ENCODE measurements at regions not wholly inside any gene's neighbourhood (a gene's known extent, or its start where the extent isn't known, plus 50 kb on each side); places are given as distances from the start of the nearest gene placed in this dataset.

- intact Hi-C loops (cut with DNase I) = no loop called here
- Histone ChIP-seq H3K36me3 (no peaks in the 10 kb centered on the region), H3K9me3 (no peaks in the 10 kb centered on the region), H3K27ac (no peak overlapping the region), H3K4me1 (peaks cover 3 to 9% (median 4%) of the 10 kb centered on the region in 3 donors), H3K27me3 (no peaks in the 10 kb centered on the region), H3K4me3 (no peak overlapping the region)
- no peak for DNase-seq
- 22 to 38% methylated on average over 6 of the region's 6 CpGs for WGBS, 2 donors
- TF ChIP-seq, protein P1, sequence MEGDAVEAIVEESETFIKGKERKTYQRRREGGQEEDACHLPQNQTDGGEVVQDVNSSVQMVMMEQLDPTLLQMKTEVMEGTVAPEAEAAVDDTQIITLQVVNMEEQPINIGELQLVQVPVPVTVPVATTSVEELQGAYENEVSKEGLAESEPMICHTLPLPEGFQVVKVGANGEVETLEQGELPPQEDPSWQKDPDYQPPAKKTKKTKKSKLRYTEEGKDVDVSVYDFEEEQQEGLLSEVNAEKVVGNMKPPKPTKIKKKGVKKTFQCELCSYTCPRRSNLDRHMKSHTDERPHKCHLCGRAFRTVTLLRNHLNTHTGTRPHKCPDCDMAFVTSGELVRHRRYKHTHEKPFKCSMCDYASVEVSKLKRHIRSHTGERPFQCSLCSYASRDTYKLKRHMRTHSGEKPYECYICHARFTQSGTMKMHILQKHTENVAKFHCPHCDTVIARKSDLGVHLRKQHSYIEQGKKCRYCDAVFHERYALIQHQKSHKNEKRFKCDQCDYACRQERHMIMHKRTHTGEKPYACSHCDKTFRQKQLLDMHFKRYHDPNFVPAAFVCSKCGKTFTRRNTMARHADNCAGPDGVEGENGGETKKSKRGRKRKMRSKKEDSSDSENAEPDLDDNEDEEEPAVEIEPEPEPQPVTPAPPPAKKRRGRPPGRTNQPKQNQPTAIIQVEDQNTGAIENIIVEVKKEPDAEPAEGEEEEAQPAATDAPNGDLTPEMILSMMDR (IDR thresholded peaks at IDR 0.05) = no peak
- no peak for TF ChIP-seq POLR2A (IDR thresholded peaks at IDR 0.05)
Measured at GRCh38 chr6:159490298-159490937, 202.6 kb downstream of the SOD2 start.

DNA sequence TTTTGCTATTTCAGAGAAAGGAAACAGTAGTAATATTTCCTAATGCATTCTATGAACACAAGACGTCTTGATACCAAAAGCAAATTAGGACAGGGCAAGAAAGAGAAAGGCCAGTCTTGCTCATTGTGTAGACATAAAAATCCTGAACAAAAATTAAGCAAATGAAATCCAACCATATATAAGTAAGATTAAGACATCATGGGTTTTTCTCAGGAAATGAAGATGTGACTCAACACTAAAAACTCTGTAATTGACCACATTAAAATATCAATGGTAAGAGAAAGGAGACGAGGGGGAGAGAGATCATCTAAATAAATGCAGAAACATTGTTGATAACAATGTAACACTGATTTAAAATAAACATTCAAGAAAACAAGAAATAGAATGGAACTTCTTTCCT is 205.4 kb downstream of the SOD2 start:
- intact Hi-C loops (cut with DNase I) = no loop called here
- Histone ChIP-seq H3K4me1 (peaks cover 3 to 9% (median 4%) of the 10 kb centered on the region in 3 donors), H3K4me3 (no peak overlapping the region), H3K9me3 (no peaks in the 10 kb centered on the region), H3K27me3 (no peaks in the 10 kb centered on the region), H3K36me3 (no peaks in the 10 kb centered on the region), H3K27ac (no peak overlapping the region)
- TF ChIP-seq, protein P1 (IDR thresholded peaks at IDR 0.05) = no peak
- no peak for TF ChIP-seq POLR2A (IDR thresholded peaks at IDR 0.05)
- WGBS, 2 donors = 42 to 54% methylated on average over 2 of the region's 2 CpGs
- no peak for DNase-seq

DNA sequence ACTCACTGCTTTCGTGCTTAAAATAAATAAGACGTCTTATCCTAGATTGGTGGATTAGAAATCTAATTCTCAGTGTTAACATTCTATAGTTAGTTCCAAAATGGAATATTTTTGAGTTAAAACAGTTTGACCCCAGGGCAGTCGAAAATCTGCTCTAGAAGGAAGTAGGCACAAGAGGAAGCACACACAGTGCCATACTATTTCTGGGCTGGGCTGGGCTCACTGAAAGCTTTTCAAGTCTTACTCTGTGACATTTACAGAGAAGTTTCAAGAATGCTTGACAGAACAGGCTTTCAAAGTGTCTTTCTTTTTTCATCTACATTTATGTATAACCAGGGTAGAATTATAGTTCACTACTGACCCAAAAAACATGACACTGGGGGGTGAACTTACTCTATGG is 209.8 kb downstream of the SOD2 start:
- Histone ChIP-seq H3K4me3 (no peak overlapping the region), H3K36me3 (no peaks in the 10 kb centered on the region), H3K27ac (no peak overlapping the region), H3K9me3 (no peaks in the 10 kb centered on the region), H3K4me1 (no peaks in the 10 kb centered on the region), H3K27me3 (no peaks in the 10 kb centered on the region)
- 59% methylated on average over 3 of the region's 3 CpGs for WGBS, 2 donors
- no peak for DNase-seq
- TF ChIP-seq, protein P1 (IDR thresholded peaks at IDR 0.05) = no peak
- TF ChIP-seq POLR2A (IDR thresholded peaks at IDR 0.05) = no peak
- intact Hi-C loops (cut with DNase I) = no loop called here

DNA sequence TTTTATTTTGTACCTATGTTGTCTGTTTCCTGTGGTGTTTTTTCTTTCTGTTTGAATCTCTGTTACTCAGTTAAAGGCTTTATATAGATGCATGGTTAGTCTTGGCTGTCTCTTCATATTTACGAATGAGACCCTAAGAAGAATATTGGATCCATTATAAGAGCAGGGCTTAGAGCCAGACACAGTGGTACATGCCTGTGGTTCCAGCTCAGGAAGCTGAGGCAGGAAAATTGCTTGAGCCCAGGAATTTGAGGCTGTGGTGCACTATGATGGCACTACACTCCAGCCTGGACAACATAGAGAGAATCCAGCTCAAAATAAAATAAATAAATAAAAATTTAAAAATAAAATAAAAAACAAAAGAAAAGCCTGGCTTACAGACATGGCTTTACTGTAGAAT is 211.1 kb downstream of the SOD2 start:
- Histone ChIP-seq H3K4me1 (no peaks in the 10 kb centered on the region), H3K36me3 (no peaks in the 10 kb centered on the region), H3K9me3 (no peaks in the 10 kb centered on the region), H3K4me3 (no peak overlapping the region), H3K27me3 (no peaks in the 10 kb centered on the region), H3K27ac (no peak overlapping the region)
- DNase-seq = no peak
- intact Hi-C loops (cut with DNase I) = no loop called here
- TF ChIP-seq, protein P1 (IDR thresholded peaks at IDR 0.05) = no peak
- TF ChIP-seq POLR2A (IDR thresholded peaks at IDR 0.05) = no peak
- 88 to 100% methylated on average over 1 of the region's 1 CpG for WGBS, 2 donors

DNA sequence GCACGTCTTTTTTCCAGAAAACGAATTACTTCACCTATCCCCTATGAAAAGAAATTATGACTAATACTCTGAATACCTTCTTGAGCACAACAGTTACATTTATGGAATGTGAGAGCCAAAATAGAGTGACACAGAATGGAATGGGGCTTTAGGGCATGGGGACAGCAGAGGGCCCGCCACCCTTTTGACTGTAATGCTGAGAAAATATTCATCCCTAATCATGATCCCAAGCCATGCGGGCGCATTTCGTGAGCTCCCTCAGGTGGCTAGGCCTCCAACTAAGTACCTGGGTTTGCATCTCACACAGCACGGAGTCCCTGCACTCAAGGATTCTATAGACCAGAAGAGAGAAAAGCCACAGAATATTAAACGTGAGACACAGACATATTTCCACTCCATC is 212.6 kb downstream of the SOD2 start:
- Histone ChIP-seq H3K27ac (no peak overlapping the region), H3K9me3 (no peaks in the 10 kb centered on the region), H3K4me3 (no peak overlapping the region), H3K36me3 (no peaks in the 10 kb centered on the region), H3K27me3 (no peaks in the 10 kb centered on the region), H3K4me1 (no peaks in the 10 kb centered on the region)
- intact Hi-C loops (cut with DNase I) = no loop called here
- WGBS, 2 donors = 82 to 85% methylated on average over 8 of the region's 8 CpGs
- DNase-seq = no peak
- TF ChIP-seq, protein P1 (IDR thresholded peaks at IDR 0.05) = no peak
- no peak for TF ChIP-seq POLR2A (IDR thresholded peaks at IDR 0.05)
